GM18861 (cell line): ENCODE measurements at regions not wholly inside any gene's neighbourhood (a gene's known extent, or its start where the extent isn't known, plus 50 kb on each side); places are given as distances from the start of the nearest gene placed in this dataset.

Experiments
- ATAC-seq: cut with Tn5 transposase; IDR thresholded peaks from one replicate; pipeline ENCODE4 v1.9.1; 2021; ENCODE audit not compliant: unreplicated experiment

- ATAC-seq: no peak
These were observed 222.8 kb downstream of the PTPRC start for GRCh38 chr1:198861636-198862035.

- ATAC-seq: no peak
These were observed 225.9 kb downstream of the PTPRC start for GRCh38 chr1:198864695-198865094.

- no peak for ATAC-seq
These were observed 226.5 kb downstream of the PTPRC start for GRCh38 chr1:198865319-198865718.

GRCh38 chr1:198867182-198867581, 228.3 kb downstream of the PTPRC start:
- ATAC-seq: no peak

- no peak for ATAC-seq
These were observed 234.9 kb downstream of the PTPRC start for GRCh38 chr1:198873696-198874230.

GRCh38 chr1:198876371-198876871, 237.6 kb downstream of the PTPRC start:
- ATAC-seq: no peak

- ATAC-seq: no peak
These were observed 239.7 kb downstream of the PTPRC start for GRCh38 chr1:198878566-198878965.

- no peak for ATAC-seq
These were observed 241.0 kb downstream of the PTPRC start for GRCh38 chr1:198879711-198880306.

- ATAC-seq: no peak
These were observed 241.6 kb downstream of the PTPRC start for GRCh38 chr1:198880397-198880796.

- ATAC-seq: no peak
These were observed 242.2 kb downstream of the PTPRC start for GRCh38 chr1:198880818-198881597.

- ATAC-seq: no peak
These were observed 244.3 kb downstream of the PTPRC start for GRCh38 chr1:198883184-198883583.

GRCh38 chr1:198887866-198888265, 249.0 kb downstream of the PTPRC start:
- no peak for ATAC-seq

GRCh38 chr1:198888379-198888943, 249.6 kb downstream of the PTPRC start:
- no peak for ATAC-seq

GRCh38 chr1:198889101-198889500, 250.3 kb downstream of the PTPRC start:
- ATAC-seq: no peak

- no peak for ATAC-seq
These were observed 250.9 kb downstream of the PTPRC start for GRCh38 chr1:198889749-198890148.

- no peak for ATAC-seq
These were observed 251.5 kb downstream of the PTPRC start for GRCh38 chr1:198890214-198890930.

GRCh38 chr1:198892065-198892464, 253.2 kb downstream of the PTPRC start:
- no peak for ATAC-seq

GRCh38 chr1:198893141-198893540, 254.3 kb downstream of the PTPRC start:
- ATAC-seq: no peak

GRCh38 chr1:198893763-198894444, 255.1 kb downstream of the PTPRC start:
- no peak for ATAC-seq

- no peak for ATAC-seq
These were observed 262.4 kb downstream of the PTPRC start for GRCh38 chr1:198901266-198901665.

GRCh38 chr1:198902655-198903054, 263.8 kb downstream of the PTPRC start:
- ATAC-seq: no peak
